Smooth muscle cell (in vitro differentiated cells): ENCODE measurements at regions not wholly inside any gene's neighbourhood (a gene's known extent, or its start where the extent isn't known, plus 50 kb on each side); places are given as distances from the start of the nearest gene placed in this dataset.

ENCODE experiments used
- DNase-seq: peaks from one replicate; lab custom pipeline; 2025; ENCODE audit not compliant: unreplicated experiment; lab: John Stamatoyannopoulos, UW
- H2AFZ ChIP-seq: fragments of 200-600 bp; sonication (generic); 2 replicates; pipeline ENCODE4 v1.6.0; 2016; ENCODE audit warnings: antibody characterized with exemption, low read depth, mild to moderate bottlenecking
- H3F3A ChIP-seq: fragments of 200-600 bp; sonication (generic); 2 replicates; pipeline ENCODE4 v1.6.0; 2017; ENCODE audit warnings: antibody characterized with exemption, low read depth
- H3K27ac ChIP-seq: fragments of 200-600 bp; sonication (generic); 2 replicates; pipeline ENCODE4 v1.5.1; 2016; ENCODE audit warnings: low read depth, mild to moderate bottlenecking
- H3K27me3 ChIP-seq: fragments of 200-600 bp; sonication (generic); 2 replicates; pipeline ENCODE4 v1.6.1; 2016; ENCODE audit warnings: low read depth, mild to moderate bottlenecking
- H3K36me3 ChIP-seq: fragments of 200-600 bp; sonication (generic); 2 replicates; pipeline ENCODE4 v1.5.1; 2016; ENCODE audit warnings: low read depth
- H3K4me1 ChIP-seq: fragments of 200-600 bp; sonication (generic); 2 replicates; pipeline ENCODE4 v1.5.1; 2016; ENCODE audit warnings: low read depth
- H3K4me2 ChIP-seq: fragments of 200-600 bp; sonication (generic); 2 replicates; pipeline ENCODE4 v1.6.0; 2016; ENCODE audit warnings: mild to moderate bottlenecking
- H3K4me3 ChIP-seq: fragments of 200-600 bp; sonication (generic); 2 replicates; pipeline ENCODE4 v1.5.1; 2016; ENCODE audit warnings: mild to moderate bottlenecking
- H3K79me2 ChIP-seq: fragments of 200-600 bp; sonication (generic); 2 replicates; pipeline ENCODE4 v1.6.0; 2016; ENCODE audit warnings: low read depth, mild to moderate bottlenecking
- H3K9ac ChIP-seq: fragments of 200-600 bp; sonication (generic); 2 replicates; pipeline ENCODE4 v1.6.0; 2016; ENCODE audit warnings: low read depth
- H3K9me3 ChIP-seq: fragments of 200-600 bp; sonication (generic); replicated peaks from 2 replicates; pipeline ENCODE4 v1.5.1; 2016; ENCODE audit warnings: low read depth
- H4K20me1 ChIP-seq: fragments of 200-600 bp; sonication (generic); 2 replicates; pipeline ENCODE4 v1.6.0; 2016; ENCODE audit warnings: low read depth
- CTCF ChIP-seq: fragments of 200-600 bp; sonication (generic); IDR thresholded peaks from 2 replicates; pipeline ENCODE4 v1.5.1; 2017; ENCODE audit warnings: borderline replicate concordance, mild to moderate bottlenecking, antibody characterized with exemption; ENCODE audit not compliant: insufficient read depth, poor library complexity, severe bottlenecking
- WGBS: methylation state at CpG from one replicate; pipeline ENCODE4 v1.1.7; 2016; ENCODE audit warnings: low lambda C conversion rate; 5-methylcytosine and 5-hydroxymethylcytosine counted together

GRCh38 chr2:12424809-12425208 is 291.9 kb upstream of the TRIB2 start:
- Histone ChIP-seq H3K27me3 (no peaks in the 10 kb centered on the region), H4K20me1 (no peaks in the 10 kb centered on the region), H2AFZ (no peak overlapping the region), H3K9ac (no peak overlapping the region), H3K79me2 (no peaks in the 10 kb centered on the region), H3K36me3 (no peaks in the 10 kb centered on the region), H3F3A (no peaks in the 10 kb centered on the region), H3K27ac (no peak overlapping the region), H3K4me3 (no peak overlapping the region), H3K4me2 (no peak overlapping the region), H3K4me1 (peaks cover 11% of the 10 kb centered on the region), H3K9me3 (no peaks in the 10 kb centered on the region)
- WGBS: 84% methylated on average over 3 of the region's 3 CpGs
- no peak for TF ChIP-seq CTCF
- DNase-seq: no peak

GRCh38 chr2:12428324-12428723 is 288.4 kb upstream of the TRIB2 start:
- Histone ChIP-seq H3K36me3 (no peaks in the 10 kb centered on the region), H3K4me2 (no peak overlapping the region), H3K4me3 (no peak overlapping the region), H3K79me2 (no peaks in the 10 kb centered on the region), H3F3A (no peaks in the 10 kb centered on the region), H3K9ac (no peak overlapping the region), H3K9me3 (no peaks in the 10 kb centered on the region), H3K27ac (no peak overlapping the region), H3K4me1 (peaks cover 15% of the 10 kb centered on the region), H2AFZ (no peak overlapping the region), H3K27me3 (no peaks in the 10 kb centered on the region), H4K20me1 (no peaks in the 10 kb centered on the region)
- TF ChIP-seq CTCF: no peak
- no peak for DNase-seq
- 84% methylated on average over 5 of the region's 5 CpGs for WGBS

- no peaks in the 10 kb centered on the region for H3F3A ChIP-seq
- no peak for TF ChIP-seq CTCF
- peaks cover 15% of the 10 kb centered on the region for H3K4me1 ChIP-seq
- no peak overlapping the region for H3K4me3 ChIP-seq
- H3K79me2 ChIP-seq: no peaks in the 10 kb centered on the region
- DNase-seq: no peak
- no peak overlapping the region for H2AFZ ChIP-seq
- H4K20me1 ChIP-seq: no peaks in the 10 kb centered on the region
- no peaks in the 10 kb centered on the region for H3K36me3 ChIP-seq
- no peaks in the 10 kb centered on the region for H3K9me3 ChIP-seq
- 30% methylated on average over 1 of the region's 1 CpG for WGBS
- no peak overlapping the region for H3K4me2 ChIP-seq
- no peak overlapping the region for H3K9ac ChIP-seq
- H3K27ac ChIP-seq: no peak overlapping the region
- no peaks in the 10 kb centered on the region for H3K27me3 ChIP-seq
Observed at GRCh38 chr2:12428786-12429185, 287.9 kb upstream of the TRIB2 start.

- no peak for TF ChIP-seq CTCF
- no peak for DNase-seq
- 73% methylated on average over 4 of the region's 4 CpGs for WGBS
- no peak overlapping the region for H3K9ac ChIP-seq
- H3K27me3 ChIP-seq: no peaks in the 10 kb centered on the region
- no peaks in the 10 kb centered on the region for H3K9me3 ChIP-seq
- no peaks in the 10 kb centered on the region for H3K36me3 ChIP-seq
- H3K4me2 ChIP-seq: peak overlapping the region; percentile 5
- peak overlapping the region; percentile 10 for H3K27ac ChIP-seq
- H4K20me1 ChIP-seq: no peaks in the 10 kb centered on the region
- no peaks in the 10 kb centered on the region for H3K79me2 ChIP-seq
- peaks cover 15% of the 10 kb centered on the region for H3K4me1 ChIP-seq
- peak overlapping the region; percentile 51 for H2AFZ ChIP-seq
- no peak overlapping the region for H3K4me3 ChIP-seq
- H3F3A ChIP-seq: no peaks in the 10 kb centered on the region
Observed at GRCh38 chr2:12429779-12430406, 286.8 kb upstream of the TRIB2 start.
